Endothelial cell of umbilical vein (primary cell): ENCODE measurements at regions not wholly inside any gene's neighbourhood (a gene's known extent, or its start where the extent isn't known, plus 50 kb on each side); places are given as distances from the start of the nearest gene placed in this dataset.

Experiments used
- BruUV-seq: library from RNA; stranded (reverse); fragments of 400-500 nt; replicated peaks from 2 replicates; lab custom pipeline; 2021; lab: Mats Ljungman, UMichigan
- CTCF ChIA-PET: fragments of 300-600, 350-600 bp; sonication (Branson Sonifier 250); formaldehyde crosslinking; loops from one replicate; lab custom pipeline; 2021; ENCODE audit warnings: antibody characterized with exemption, inconsistent platforms; lab: Charles Lee
- POLR2A ChIA-PET: fragments of 300-600, 350-600 bp; sonication (Branson Sonifier 250); formaldehyde crosslinking; loops from one replicate; lab custom pipeline; 2021; ENCODE audit warnings: antibody characterized with exemption, inconsistent platforms; lab: Charles Lee
- DNase-seq: peaks from one replicate; pipeline ENCODE4 v3.0.0-alpha.2; 2011; ENCODE audit warnings: low read depth, low spot score
- FAIRE-seq: peaks from 2 replicates; lab custom pipeline; 2011; peaks lifted over from hg19 to GRCh38; lab: Jason Lieb, UNC
- H2AFZ ChIP-seq: 2 replicates; pipeline ENCODE4 v1.6.0; 2012; ENCODE audit warnings: low read depth, low read length, control low read depth, inconsistent platforms
- H3K27ac ChIP-seq: 2 replicates; pipeline ENCODE4 v1.5.1; 2011; ENCODE audit warnings: low read depth, mild to moderate bottlenecking, control low read depth, low read length, moderate library complexity; ENCODE audit not compliant: insufficient read depth
- H3K27me3 ChIP-seq, 2 experiments: 2 replicates each; pipeline versions ENCODE4 v1.6.0 to v1.6.1; 2011; ENCODE audit warnings: low read length in 2 of 2, mixed read lengths in 1 of 2; ENCODE audit not compliant: control insufficient read depth in 2 of 2, insufficient read depth in 2 of 2
- H3K36me3 ChIP-seq, 2 experiments: 2 replicates in 1 of 2; 3 replicates in 1 of 2; pipeline ENCODE4 v1.5.1; 2011; ENCODE audit warnings: low read length in 2 of 2, mild to moderate bottlenecking in 1 of 2, moderate library complexity in 1 of 2; ENCODE audit not compliant: control insufficient read depth in 2 of 2, insufficient read depth in 2 of 2; ENCODE audit errors: extremely low read depth in 1 of 2
- H3K4me1 ChIP-seq: 3 replicates; pipeline ENCODE4 v1.5.1; 2011; ENCODE audit warnings: mild to moderate bottlenecking, low read length; ENCODE audit not compliant: control insufficient read depth, insufficient read depth; ENCODE audit errors: extremely low read depth
- H3K4me2 ChIP-seq: 2 replicates; pipeline ENCODE4 v1.6.1; 2011; ENCODE audit warnings: low read length, control low read depth, mixed read lengths; ENCODE audit not compliant: insufficient read depth
- H3K4me3 ChIP-seq, 3 experiments: fragments of 200-600 bp in 1 of 3; sonication (generic), shearing (Covaris generic) in 1 of 3; replicated peaks in 1 of 3; 2 replicates each; pipeline ENCODE4 v1.5.1; 2011 to 2016; ENCODE audit warnings: control low read depth in 3 of 3, low read length in 3 of 3, mild to moderate bottlenecking in 2 of 3, inconsistent platforms in 1 of 3, low read depth in 1 of 3, moderate library complexity in 1 of 3; ENCODE audit not compliant: insufficient read depth in 1 of 3
- H3K79me2 ChIP-seq: 2 replicates; pipeline ENCODE4 v1.6.0; 2012; ENCODE audit warnings: low read length, inconsistent platforms; ENCODE audit not compliant: control insufficient read depth, insufficient read depth
- H3K9ac ChIP-seq: replicated peaks from 2 replicates; pipeline ENCODE3; 2011; ENCODE audit warnings: low read length, control low read depth; ENCODE audit not compliant: insufficient read depth; ENCODE audit errors: extremely low read depth
- H3K9me1 ChIP-seq: replicated peaks from 3 replicates; pipeline ENCODE4 v1.6.0; 2011; ENCODE audit warnings: mild to moderate bottlenecking, low read length; ENCODE audit not compliant: control insufficient read depth, insufficient read depth; ENCODE audit errors: extremely low read depth
- H3K9me3 ChIP-seq: replicated peaks from 2 replicates; pipeline ENCODE4 v1.5.1; 2012; ENCODE audit warnings: low read length, inconsistent platforms; ENCODE audit not compliant: control insufficient read depth, insufficient read depth
- H4K20me1 ChIP-seq: replicated peaks from 2 replicates; pipeline ENCODE3; 2011; ENCODE audit warnings: mild to moderate bottlenecking, low read length; ENCODE audit not compliant: control insufficient read depth, insufficient read depth; ENCODE audit errors: extremely low read depth
- CTCF ChIP-seq, 2 donors: IDR thresholded peaks; 1 replicate in 1 of 2; 2 replicates in 1 of 2; pipeline ENCODE4 v1.5.1; 2011; ENCODE audit warnings: low read length in 2 of 2, mild to moderate bottlenecking in 2 of 2, moderate library complexity in 2 of 2, control low read depth in 1 of 2, inconsistent platforms in 1 of 2, low read depth in 1 of 2; ENCODE audit not compliant: insufficient read depth in 1 of 2; ENCODE audit errors: extremely low read depth in 1 of 2
- EZH2 ChIP-seq: IDR thresholded peaks from 2 replicates; pipeline ENCODE4 v1.6.1; 2012; ENCODE audit warnings: borderline replicate concordance, low read depth, mild to moderate bottlenecking, moderate library complexity, low read length, inconsistent platforms; ENCODE audit not compliant: severe bottlenecking
- FOS ChIP-seq: IDR thresholded peaks from 2 replicates; pipeline ENCODE4 v1.6.1; 2011; ENCODE audit warnings: mild to moderate bottlenecking, low read length, moderate library complexity, borderline replicate concordance; ENCODE audit not compliant: insufficient read depth
- GATA2 ChIP-seq: IDR thresholded peaks from 2 replicates; pipeline ENCODE4 v1.7.0; 2011; ENCODE audit warnings: low read depth, mild to moderate bottlenecking, moderate library complexity, mixed read lengths, low read length; ENCODE audit not compliant: insufficient read length, insufficient read depth
- JUN ChIP-seq: IDR thresholded peaks from 2 replicates; pipeline ENCODE4 v1.6.1; 2011; ENCODE audit warnings: borderline replicate concordance, low read depth; ENCODE audit not compliant: insufficient read length, insufficient read depth
- MAX ChIP-seq: IDR thresholded peaks from 2 replicates; pipeline ENCODE4 v1.6.1; 2011; ENCODE audit not compliant: insufficient read depth, insufficient read length
- MYC ChIP-seq: IDR thresholded peaks from one replicate; pipeline ENCODE4 v1.6.1; 2011; ENCODE audit warnings: mild to moderate bottlenecking, low read depth, low read length
- POLR2A ChIP-seq: IDR thresholded peaks from 2 replicates; pipeline ENCODE4 v1.6.1; 2012; ENCODE audit warnings: low read depth, mild to moderate bottlenecking, control low read depth, low read length
- POLR2AphosphoS5 ChIP-seq: IDR thresholded peaks from 2 replicates; pipeline ENCODE4 v1.6.1; 2012; ENCODE audit warnings: low read depth, mild to moderate bottlenecking, control low read depth, low read length, moderate library complexity; ENCODE audit not compliant: insufficient read depth
- dilution Hi-C: fragments of 300-500 bp; cut with MboI; formaldehyde crosslinking; loops from one replicate; pipeline ENCODE4 v1.15.0; 2019; ENCODE audit warnings: low sequenced_read_pairs; ENCODE audit not compliant: extremely low pct_ligation_motif_present
- intact Hi-C: fragments of 100-400 bp; cut with micrococcal nuclease; formaldehyde crosslinking; loops from one replicate; pipeline ENCODE4 v1.10.0; 2022

GRCh38 chr20:11031300-11031699 lies 357.5 kb upstream of the JAG1 start:
- no peaks in the 10 kb centered on the region for H3K79me2 ChIP-seq
- no peak overlapping the region for H3K4me2 ChIP-seq
- no peak overlapping the region for H3K9ac ChIP-seq
- dilution Hi-C loops (no loop called here), intact Hi-C loops (no loop called here)
- no peaks in the 10 kb centered on the region for H3K4me1 ChIP-seq
- no peak overlapping the region for H2AFZ ChIP-seq
- no peaks in the 10 kb centered on the region for H3K9me1 ChIP-seq
- DNase-seq (no peak), FAIRE-seq (no peak)
- no peaks in the 10 kb centered on the region for H3K27me3 ChIP-seq
- H3K4me3 ChIP-seq: no peak overlapping the region
- ChIA-PET CTCF (no interaction called here), POLR2A (no interaction called here)
- no peaks in the 10 kb centered on the region for H4K20me1 ChIP-seq
- BruUV-seq: no TSS peak
- H3K27ac ChIP-seq: no peak overlapping the region
- no peaks in the 10 kb centered on the region for H3K9me3 ChIP-seq
- no peak for TF ChIP-seq GATA2
- TF ChIP-seq CTCF (IDR thresholded peaks at IDR 0.05; ENCODE audit: extremely low read depth in 1 of 2, insufficient read depth in 1 of 2, low read depth in 1 of 2, low read length in 2 of 2): no peak
- TF ChIP-seq MAX: no peak
- TF ChIP-seq FOS: no peak
- no peak for TF ChIP-seq POLR2A
- TF ChIP-seq JUN: no peak
- no peak for TF ChIP-seq POLR2AphosphoS5
- TF ChIP-seq EZH2: no peak
- TF ChIP-seq MYC: no peak
- H3K36me3 ChIP-seq: no peaks in the 10 kb centered on the region
